Lower leg skin (tissue), 3 donors: ENCODE measurements at regions not wholly inside any gene's neighbourhood (a gene's known extent, or its start where the extent isn't known, plus 50 kb on each side); places are given as distances from the start of the nearest gene placed in this dataset.

ENCODE experiments used
- POLR2A ChIP-seq, 2 donors: fragments of 450-650 bp; IDR thresholded peaks; one replicate each; pipeline ENCODE4 v1.6.1; 2016 to 2017; ENCODE audit warnings: antibody characterized with exemption in 2 of 2, mild to moderate bottlenecking in 1 of 2, moderate library complexity in 1 of 2
- TF ChIP-seq, protein P1 (sequence below), 3 donors: fragments of 450-650 bp; IDR thresholded peaks; one replicate each; pipeline ENCODE4 v1.5.1; 2016; ENCODE audit warnings: antibody characterized with exemption in 3 of 3, mild to moderate bottlenecking in 3 of 3, moderate library complexity in 2 of 3

DNA sequence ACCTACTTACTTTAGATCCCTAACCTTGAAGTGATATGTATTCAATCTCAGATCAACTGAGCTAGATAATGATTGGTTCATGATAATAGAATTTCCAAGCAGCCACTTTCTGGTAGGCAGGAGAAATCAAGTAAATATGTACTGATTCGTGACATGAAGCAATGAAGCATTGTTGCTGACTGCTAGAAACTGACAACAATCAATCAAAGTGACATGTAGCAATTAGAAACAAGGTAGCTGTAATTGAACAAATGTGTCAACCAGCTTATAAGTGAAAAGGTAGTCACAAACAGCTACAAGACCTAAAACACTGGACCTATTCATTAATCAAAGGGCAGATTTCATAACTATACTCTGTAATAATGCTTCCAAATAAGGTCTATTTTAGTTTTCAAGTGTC, 62.4 kb downstream of the PABPC4L start:
- TF ChIP-seq POLR2A (IDR thresholded peaks at IDR 0.05) = no peak
- TF ChIP-seq, protein P1, sequence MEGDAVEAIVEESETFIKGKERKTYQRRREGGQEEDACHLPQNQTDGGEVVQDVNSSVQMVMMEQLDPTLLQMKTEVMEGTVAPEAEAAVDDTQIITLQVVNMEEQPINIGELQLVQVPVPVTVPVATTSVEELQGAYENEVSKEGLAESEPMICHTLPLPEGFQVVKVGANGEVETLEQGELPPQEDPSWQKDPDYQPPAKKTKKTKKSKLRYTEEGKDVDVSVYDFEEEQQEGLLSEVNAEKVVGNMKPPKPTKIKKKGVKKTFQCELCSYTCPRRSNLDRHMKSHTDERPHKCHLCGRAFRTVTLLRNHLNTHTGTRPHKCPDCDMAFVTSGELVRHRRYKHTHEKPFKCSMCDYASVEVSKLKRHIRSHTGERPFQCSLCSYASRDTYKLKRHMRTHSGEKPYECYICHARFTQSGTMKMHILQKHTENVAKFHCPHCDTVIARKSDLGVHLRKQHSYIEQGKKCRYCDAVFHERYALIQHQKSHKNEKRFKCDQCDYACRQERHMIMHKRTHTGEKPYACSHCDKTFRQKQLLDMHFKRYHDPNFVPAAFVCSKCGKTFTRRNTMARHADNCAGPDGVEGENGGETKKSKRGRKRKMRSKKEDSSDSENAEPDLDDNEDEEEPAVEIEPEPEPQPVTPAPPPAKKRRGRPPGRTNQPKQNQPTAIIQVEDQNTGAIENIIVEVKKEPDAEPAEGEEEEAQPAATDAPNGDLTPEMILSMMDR (IDR thresholded peaks at IDR 0.05) = no peak
